Endodermal cell (in vitro differentiated cells): ENCODE measurements at regions not wholly inside any gene's neighbourhood (a gene's known extent, or its start where the extent isn't known, plus 50 kb on each side); places are given as distances from the start of the nearest gene placed in this dataset.

ENCODE experiments used
- DNase-seq: peaks from one replicate; pipeline ENCODE4 v3.0.0-alpha.2; 2017
- H3K27ac ChIP-seq: 2 replicates; pipeline ENCODE4 v1.5.1; 2013; ENCODE audit warnings: mild to moderate bottlenecking, low read depth, low read length, moderate library complexity
- H3K27me3 ChIP-seq: 2 replicates; pipeline ENCODE4 v1.6.1; 2013; ENCODE audit warnings: mild to moderate bottlenecking, low read length, moderate library complexity; ENCODE audit not compliant: insufficient read depth, control insufficient read depth, poor library complexity, severe bottlenecking
- H3K36me3 ChIP-seq: 2 replicates; pipeline ENCODE4 v1.7.0; 2013; ENCODE audit warnings: mild to moderate bottlenecking, low read length, moderate library complexity; ENCODE audit not compliant: control insufficient read depth, insufficient read depth
- H3K4me1 ChIP-seq: one replicate; pipeline ENCODE4 v1.7.0; 2013; ENCODE audit warnings: low read length; ENCODE audit not compliant: control insufficient read depth, insufficient read depth
- H3K4me3 ChIP-seq: 2 replicates; pipeline ENCODE4 v1.5.1; 2013; ENCODE audit warnings: mild to moderate bottlenecking, low read length, moderate library complexity
- H3K9ac ChIP-seq: 2 replicates; pipeline ENCODE4 v1.6.1; 2013; ENCODE audit warnings: mild to moderate bottlenecking, low read length, moderate library complexity; ENCODE audit not compliant: poor library complexity, severe bottlenecking; ENCODE audit errors: extremely low read depth
- H3K9me3 ChIP-seq: 2 replicates; pipeline ENCODE4 v1.6.1; 2013; ENCODE audit warnings: mild to moderate bottlenecking, low read length, moderate library complexity; ENCODE audit not compliant: control insufficient read depth
- H3K27ac Mint-ChIP-seq: 2 replicates; pipeline ENCODE4 v1.8.0; 2020; ENCODE audit warnings: mixed read lengths
- H3K27me3 Mint-ChIP-seq: 2 replicates; pipeline ENCODE4 v1.8.0; 2021; ENCODE audit warnings: mild to moderate bottlenecking, mixed read lengths; ENCODE audit not compliant: insufficient read depth
- H3K36me3 Mint-ChIP-seq: 2 replicates; pipeline ENCODE4 v1.8.0; 2020; ENCODE audit warnings: low read depth, mixed read lengths
- H3K4me1 Mint-ChIP-seq: 2 replicates; pipeline ENCODE4 v1.8.0; 2020; ENCODE audit warnings: mixed read lengths
- H3K4me3 Mint-ChIP-seq: 2 replicates; pipeline ENCODE4 v1.8.0; 2020; ENCODE audit warnings: mild to moderate bottlenecking, moderate library complexity, mixed read lengths
- H3K9me3 Mint-ChIP-seq: 2 replicates; pipeline ENCODE4 v1.8.0; 2020; ENCODE audit warnings: mild to moderate bottlenecking, mixed read lengths
- WGBS, 2 experiments: methylation state at CpG; one replicate each; pipeline versions ENCODE4 v1.1.5 to v1.1.7; 2013; ENCODE audit warnings: missing lambda C conversion rate in 2 of 2, mixed read lengths in 1 of 2; ENCODE audit not compliant: insufficient coverage in 1 of 2, insufficient read length in 1 of 2; 5-methylcytosine and 5-hydroxymethylcytosine counted together
- TF ChIP-seq, protein P1 (sequence below): fragments of 200-600 bp; sonication (generic); conservative IDR thresholded peaks from 2 replicates; pipeline ENCODE4 v1.5.0; 2021; ENCODE audit warnings: antibody characterized with exemption, mild to moderate bottlenecking

DNA sequence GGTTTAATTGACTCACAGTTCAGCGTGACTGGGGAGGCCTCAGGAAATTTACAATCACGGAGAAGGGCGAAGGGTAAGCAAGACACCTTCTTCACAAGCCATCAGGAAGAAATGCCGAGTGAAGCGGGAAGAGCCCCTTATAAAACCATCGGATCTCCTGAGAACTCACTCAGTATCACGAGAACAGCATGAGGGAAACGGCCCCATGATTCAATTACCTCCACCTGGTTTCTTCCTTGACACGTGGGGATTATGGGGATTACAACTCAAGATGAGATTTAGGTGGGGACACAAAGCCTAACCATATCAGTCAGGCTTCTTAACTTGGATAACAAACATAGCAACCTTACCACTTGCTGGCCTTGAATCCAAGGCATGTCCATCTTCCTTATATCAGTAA, 73.6 kb upstream of the FOXN2 start:
- no peaks in the 10 kb centered on the region for H3K36me3 Mint-ChIP-seq
- Histone ChIP-seq H3K36me3 (no peaks in the 10 kb centered on the region), H3K9me3 (peaks cover 14% of the 10 kb centered on the region), H3K9ac (no peak overlapping the region), H3K27me3 (no peaks in the 10 kb centered on the region), H3K27ac (no peak overlapping the region), H3K4me3 (no peak overlapping the region), H3K4me1 (no peaks in the 10 kb centered on the region)
- H3K4me1 Mint-ChIP-seq = peaks cover 13% of the 10 kb centered on the region
- TF ChIP-seq, protein P1, sequence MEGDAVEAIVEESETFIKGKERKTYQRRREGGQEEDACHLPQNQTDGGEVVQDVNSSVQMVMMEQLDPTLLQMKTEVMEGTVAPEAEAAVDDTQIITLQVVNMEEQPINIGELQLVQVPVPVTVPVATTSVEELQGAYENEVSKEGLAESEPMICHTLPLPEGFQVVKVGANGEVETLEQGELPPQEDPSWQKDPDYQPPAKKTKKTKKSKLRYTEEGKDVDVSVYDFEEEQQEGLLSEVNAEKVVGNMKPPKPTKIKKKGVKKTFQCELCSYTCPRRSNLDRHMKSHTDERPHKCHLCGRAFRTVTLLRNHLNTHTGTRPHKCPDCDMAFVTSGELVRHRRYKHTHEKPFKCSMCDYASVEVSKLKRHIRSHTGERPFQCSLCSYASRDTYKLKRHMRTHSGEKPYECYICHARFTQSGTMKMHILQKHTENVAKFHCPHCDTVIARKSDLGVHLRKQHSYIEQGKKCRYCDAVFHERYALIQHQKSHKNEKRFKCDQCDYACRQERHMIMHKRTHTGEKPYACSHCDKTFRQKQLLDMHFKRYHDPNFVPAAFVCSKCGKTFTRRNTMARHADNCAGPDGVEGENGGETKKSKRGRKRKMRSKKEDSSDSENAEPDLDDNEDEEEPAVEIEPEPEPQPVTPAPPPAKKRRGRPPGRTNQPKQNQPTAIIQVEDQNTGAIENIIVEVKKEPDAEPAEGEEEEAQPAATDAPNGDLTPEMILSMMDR = no peak
- peaks cover 15% of the 10 kb centered on the region for H3K27me3 Mint-ChIP-seq
- H3K4me3 Mint-ChIP-seq = no peak overlapping the region
- DNase-seq = peak; percentile 61
- WGBS, 2 experiments = 63 to 82% methylated on average over 6 to 9 of the region's 9 CpGs
- peaks cover 9% of the 10 kb centered on the region for H3K9me3 Mint-ChIP-seq
- H3K27ac Mint-ChIP-seq = no peak overlapping the region

DNA sequence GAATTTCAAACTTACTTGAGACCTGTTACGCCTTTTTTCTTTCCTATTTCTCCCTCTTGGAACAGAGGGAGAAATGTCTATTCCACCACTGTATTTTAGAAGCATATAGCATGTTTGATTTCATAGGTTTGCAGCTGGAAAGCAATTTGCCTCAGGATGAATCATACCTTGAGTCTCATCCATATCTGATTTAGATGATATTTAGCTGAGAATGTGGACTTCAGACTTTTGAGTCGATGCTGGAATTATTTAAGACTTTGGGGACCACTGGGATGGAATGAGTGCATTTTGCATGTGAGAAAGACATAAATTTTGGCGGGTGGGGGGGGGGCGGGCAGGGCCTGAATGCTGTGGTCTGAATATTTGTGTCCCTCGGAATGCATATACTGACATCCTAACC, 67.3 kb upstream of the FOXN2 start:
- H3K9me3 Mint-ChIP-seq = no peaks in the 10 kb centered on the region
- Histone ChIP-seq H3K27me3 (no peaks in the 10 kb centered on the region), H3K27ac (no peak overlapping the region), H3K9me3 (no peaks in the 10 kb centered on the region), H3K36me3 (no peaks in the 10 kb centered on the region), H3K4me1 (peaks cover 3% of the 10 kb centered on the region), H3K4me3 (no peak overlapping the region), H3K9ac (no peak overlapping the region)
- no peak overlapping the region for H3K27ac Mint-ChIP-seq
- H3K27me3 Mint-ChIP-seq = peaks cover 15% of the 10 kb centered on the region
- no peak for DNase-seq
- H3K36me3 Mint-ChIP-seq = no peaks in the 10 kb centered on the region
- H3K4me1 Mint-ChIP-seq = peaks cover 21% of the 10 kb centered on the region
- WGBS, 2 experiments = 92 to 100% methylated on average over 1 to 5 of the region's 5 CpGs
- TF ChIP-seq, protein P1 = no peak
- no peak overlapping the region for H3K4me3 Mint-ChIP-seq

DNA sequence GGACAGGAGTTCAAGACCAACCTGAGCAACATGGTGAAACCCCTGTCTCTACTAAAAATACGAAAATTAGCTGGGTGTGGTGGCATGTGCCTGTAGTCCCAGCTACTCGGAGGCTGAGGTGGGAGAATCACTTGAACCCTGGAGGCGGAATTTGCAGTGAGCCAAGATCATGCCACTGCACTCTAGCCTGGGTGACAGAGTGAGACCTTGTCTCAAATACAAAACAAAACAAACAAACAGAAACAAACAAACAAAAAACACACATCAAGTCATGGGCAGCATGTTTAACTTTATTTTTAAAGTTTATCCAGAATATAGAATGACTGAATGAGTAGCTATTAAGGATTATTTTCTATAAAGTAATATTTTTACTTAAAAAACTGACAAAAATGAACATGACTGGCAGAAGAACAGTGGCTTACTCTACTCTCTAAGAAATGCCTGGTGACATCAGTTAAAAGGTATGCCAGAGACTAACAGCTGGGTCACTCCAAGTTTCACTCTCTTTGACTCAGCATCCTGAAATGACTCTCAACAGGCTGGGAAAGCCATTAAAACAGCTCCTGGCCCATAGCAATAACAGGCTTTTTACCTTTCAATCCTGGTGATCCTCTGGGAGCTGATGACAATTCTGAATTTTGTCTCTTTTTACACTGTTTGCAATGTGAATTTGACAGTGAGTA, 66.1 kb upstream of the FOXN2 start:
- Histone ChIP-seq H3K4me3 (no peak overlapping the region), H3K4me1 (peaks cover 6% of the 10 kb centered on the region), H3K27me3 (no peaks in the 10 kb centered on the region), H3K36me3 (no peaks in the 10 kb centered on the region), H3K9me3 (no peaks in the 10 kb centered on the region), H3K9ac (no peak overlapping the region), H3K27ac (no peak overlapping the region)
- H3K27me3 Mint-ChIP-seq = peaks cover 11% of the 10 kb centered on the region
- WGBS, 2 experiments = 98% methylated on average over 3 of the region's 3 CpGs; no CpG with 5 or more reads in 1 of the 2 experiments
- no peaks in the 10 kb centered on the region for H3K36me3 Mint-ChIP-seq
- no peak overlapping the region for H3K4me3 Mint-ChIP-seq
- H3K4me1 Mint-ChIP-seq = peaks cover 21% of the 10 kb centered on the region
- TF ChIP-seq, protein P1 = no peak
- no peaks in the 10 kb centered on the region for H3K9me3 Mint-ChIP-seq
- peak overlapping the region; percentile 86 for H3K27ac Mint-ChIP-seq
- peak; percentile 64 for DNase-seq
